AG04450 (cell line): ENCODE measurements at regions not wholly inside any gene's neighbourhood (a gene's known extent, or its start where the extent isn't known, plus 50 kb on each side); places are given as distances from the start of the nearest gene placed in this dataset.

ENCODE experiments used
- CTCF ChIA-PET: fragments of 300-600, 350-600 bp; formaldehyde crosslinking; extraction: SDS; loops from one replicate; lab custom pipeline; 2022; ENCODE audit warnings: antibody characterized with exemption, inconsistent platforms; lab: Charles Lee
- POLR2A ChIA-PET: fragments of 350-600 bp; formaldehyde crosslinking; extraction: SDS; loops from one replicate; lab custom pipeline; 2021; ENCODE audit warnings: antibody characterized with exemption, inconsistent platforms; lab: Yijun Ruan, JAX
- DNase-seq: peaks from one replicate; pipeline ENCODE4 v3.0.0-alpha.2; 2011; ENCODE audit warnings: low read depth, low spot score
- H3K27ac ChIP-seq: one replicate; pipeline ENCODE4 v1.5.1; 2012; ENCODE audit warnings: low read depth, low read length, control low read depth
- H3K27me3 ChIP-seq: one replicate; pipeline ENCODE4 v1.6.0; 2012; ENCODE audit warnings: low read length; ENCODE audit not compliant: control insufficient read depth, insufficient read depth
- H3K4me3 ChIP-seq: 2 replicates; pipeline ENCODE4 v1.5.1; 2011; ENCODE audit warnings: mild to moderate bottlenecking, low read depth, low read length, control low read depth
- H3K9me3 ChIP-seq: 2 replicates; pipeline ENCODE4 v1.5.1; 2012; ENCODE audit warnings: low read length; ENCODE audit not compliant: control insufficient read depth, insufficient read depth
- TF ChIP-seq, protein P1 (sequence below): IDR thresholded peaks from 2 replicates; pipeline ENCODE4 v1.5.1; 2011; ENCODE audit warnings: low read depth, low read length, control low read depth, inconsistent platforms

- H3K4me3 ChIP-seq = no peak overlapping the region
- no peak for DNase-seq
- H3K27ac ChIP-seq = no peak overlapping the region
- H3K9me3 ChIP-seq = no peaks in the 10 kb centered on the region
- H3K27me3 ChIP-seq = no peaks in the 10 kb centered on the region
- ChIA-PET CTCF (interaction anchor here (0.6 kb wide), 1 partner anchor 9 kb away, joined by 4 read pairs; no protein-coding TSS in a partner anchor), POLR2A (no interaction called here)
- TF ChIP-seq, protein P1, sequence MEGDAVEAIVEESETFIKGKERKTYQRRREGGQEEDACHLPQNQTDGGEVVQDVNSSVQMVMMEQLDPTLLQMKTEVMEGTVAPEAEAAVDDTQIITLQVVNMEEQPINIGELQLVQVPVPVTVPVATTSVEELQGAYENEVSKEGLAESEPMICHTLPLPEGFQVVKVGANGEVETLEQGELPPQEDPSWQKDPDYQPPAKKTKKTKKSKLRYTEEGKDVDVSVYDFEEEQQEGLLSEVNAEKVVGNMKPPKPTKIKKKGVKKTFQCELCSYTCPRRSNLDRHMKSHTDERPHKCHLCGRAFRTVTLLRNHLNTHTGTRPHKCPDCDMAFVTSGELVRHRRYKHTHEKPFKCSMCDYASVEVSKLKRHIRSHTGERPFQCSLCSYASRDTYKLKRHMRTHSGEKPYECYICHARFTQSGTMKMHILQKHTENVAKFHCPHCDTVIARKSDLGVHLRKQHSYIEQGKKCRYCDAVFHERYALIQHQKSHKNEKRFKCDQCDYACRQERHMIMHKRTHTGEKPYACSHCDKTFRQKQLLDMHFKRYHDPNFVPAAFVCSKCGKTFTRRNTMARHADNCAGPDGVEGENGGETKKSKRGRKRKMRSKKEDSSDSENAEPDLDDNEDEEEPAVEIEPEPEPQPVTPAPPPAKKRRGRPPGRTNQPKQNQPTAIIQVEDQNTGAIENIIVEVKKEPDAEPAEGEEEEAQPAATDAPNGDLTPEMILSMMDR = no peak
Measured at GRCh38 chr2:21939967-21940366, 816.2 kb downstream of the TDRD15 start.

DNA sequence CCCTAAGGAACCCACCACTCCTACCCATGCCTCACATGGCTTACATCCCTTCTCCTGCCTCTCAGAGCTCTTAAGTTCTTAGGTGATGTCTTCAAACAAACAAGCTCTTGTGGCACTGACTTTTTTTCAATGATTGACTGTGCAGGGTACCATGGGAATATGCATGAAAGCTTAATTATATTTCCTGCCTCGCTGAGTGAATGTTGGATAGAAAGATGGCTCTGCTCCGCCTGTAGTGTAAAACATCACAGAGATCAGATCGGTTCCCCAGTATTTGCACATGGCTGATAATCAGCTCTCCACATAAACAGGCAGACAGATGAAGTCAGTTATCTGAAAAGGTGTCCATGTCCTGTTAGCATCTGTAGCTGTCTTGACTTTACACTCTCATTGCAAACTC, 820.8 kb downstream of the TDRD15 start:
- Histone ChIP-seq H3K4me3 (no peak overlapping the region), H3K27ac (no peak overlapping the region), H3K27me3 (no peaks in the 10 kb centered on the region), H3K9me3 (no peaks in the 10 kb centered on the region)
- TF ChIP-seq, protein P1 = no peak
- POLR2A ChIA-PET = no interaction called here
- CTCF ChIA-PET = no interaction called here
- no peak for DNase-seq

GRCh38 chr2:21945658-21946057, 821.9 kb downstream of the TDRD15 start:
- POLR2A ChIA-PET = no interaction called here
- TF ChIP-seq, protein P1 = no peak
- Histone ChIP-seq H3K4me3 (no peak overlapping the region), H3K27me3 (no peaks in the 10 kb centered on the region), H3K9me3 (no peaks in the 10 kb centered on the region), H3K27ac (no peak overlapping the region)
- CTCF ChIA-PET = no interaction called here
- DNase-seq = no peak

DNA sequence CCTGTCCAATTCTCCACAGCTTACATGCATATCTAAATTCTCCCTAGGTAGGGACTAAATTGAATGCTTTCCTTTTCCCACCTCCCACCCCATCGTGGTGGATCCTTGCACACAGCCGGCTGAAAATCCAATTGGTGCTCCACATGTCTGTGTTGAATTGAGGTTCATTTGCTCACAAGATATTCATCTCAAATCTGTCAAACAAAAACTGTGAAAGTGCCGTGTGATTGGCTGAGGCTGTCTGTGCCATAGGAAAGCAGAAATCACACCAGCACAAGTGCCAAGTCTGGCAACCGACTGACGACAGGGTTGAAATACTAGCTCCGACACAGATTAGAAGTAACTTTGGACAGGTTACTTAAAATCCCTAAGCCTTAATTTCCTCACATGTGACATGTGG, 823.3 kb downstream of the TDRD15 start:
- DNase-seq = no peak
- POLR2A ChIA-PET = no interaction called here
- Histone ChIP-seq H3K9me3 (no peaks in the 10 kb centered on the region), H3K27ac (no peak overlapping the region), H3K4me3 (no peak overlapping the region), H3K27me3 (no peaks in the 10 kb centered on the region)
- TF ChIP-seq, protein P1 = no peak
- CTCF ChIA-PET = interaction anchor here (0.6 kb wide), 1 partner anchor 193 kb away, joined by 3 read pairs; no protein-coding TSS in a partner anchor

DNA sequence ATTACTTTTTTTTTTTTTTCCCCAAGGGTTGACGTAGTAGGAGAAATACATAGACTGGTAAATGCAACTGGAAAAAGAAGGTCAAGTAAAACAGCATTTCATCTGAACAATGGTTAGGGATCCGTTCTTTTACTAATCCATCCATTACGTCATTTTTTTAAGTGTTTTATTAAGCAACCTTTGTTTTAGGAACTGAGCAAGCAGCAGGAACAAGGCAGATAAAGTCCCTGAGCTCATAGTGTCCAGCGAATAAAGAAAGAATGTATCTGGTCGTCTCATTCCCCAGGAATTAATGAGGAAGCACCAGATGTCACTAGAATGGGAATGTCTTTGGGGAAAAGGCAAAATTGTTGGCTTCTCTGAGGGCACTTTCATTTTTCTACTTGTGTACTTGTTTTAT, 842.4 kb downstream of the TDRD15 start:
- ChIA-PET POLR2A (interaction anchor here (0.7 kb wide), 1 partner anchor 10 kb away, joined by 4 read pairs; no protein-coding TSS in a partner anchor), CTCF (no interaction called here)
- Histone ChIP-seq H3K27ac (no peak overlapping the region), H3K27me3 (no peaks in the 10 kb centered on the region), H3K4me3 (no peak overlapping the region), H3K9me3 (no peaks in the 10 kb centered on the region)
- peak; percentile 1 for DNase-seq
- TF ChIP-seq, protein P1 = no peak
